ENCODE measurements at regions not wholly inside any gene's neighbourhood (a gene's known extent, or its start where the extent isn't known, plus 50 kb on each side); places are given as distances from the start of the nearest gene placed in this dataset.

GRCh38 chr22:48963405-48963804 is 864.3 kb downstream of the BRD1 start:
- no peak for DNase-seq (ENCODE audit: extremely low read depth, insufficient read length)
- Histone ChIP-seq H3K4me3 (replicated peaks; ENCODE audit: low read depth, low read length) (no peak overlapping the region), H3K27me3 (replicated peaks; ENCODE audit: control insufficient read depth, insufficient read depth, low read length) (no peaks in the 10 kb centered on the region), H3K36me3 (ENCODE audit: control insufficient read depth, insufficient read depth, low read length) (no peaks in the 10 kb centered on the region)
- no peak for TF ChIP-seq CTCF (IDR thresholded peaks at IDR 0.05; ENCODE audit: insufficient read depth, low read length, poor library complexity, severe bottlenecking)

DNA sequence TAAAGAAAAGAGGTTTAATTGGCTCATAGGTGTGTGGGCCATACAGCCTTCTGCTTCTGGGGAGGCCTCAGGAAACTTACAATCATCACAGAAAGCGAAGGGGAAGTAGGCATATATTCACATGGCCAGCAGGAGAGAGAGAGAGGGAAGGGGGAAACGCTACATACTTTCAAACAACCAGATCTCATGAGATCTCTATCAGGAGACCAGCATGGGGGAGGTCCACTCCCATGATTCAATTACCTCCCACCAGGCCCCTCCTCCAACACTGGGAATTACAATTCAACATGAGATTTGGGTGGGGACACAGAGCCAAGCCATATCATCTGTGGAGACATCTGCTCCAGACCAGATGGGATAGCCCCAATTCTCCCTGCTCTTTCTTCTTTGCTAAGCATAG is 866.0 kb downstream of the BRD1 start:
- DNase-seq (ENCODE audit: extremely low read depth, insufficient read length), result no peak
- Histone ChIP-seq H3K4me3 (replicated peaks; ENCODE audit: low read depth, low read length) (no peak overlapping the region), H3K27me3 (replicated peaks; ENCODE audit: control insufficient read depth, insufficient read depth, low read length) (no peaks in the 10 kb centered on the region)

GRCh38 chr22:48960980-48961660 is 866.6 kb downstream of the BRD1 start:
- Histone ChIP-seq H3K36me3 (ENCODE audit: control insufficient read depth, insufficient read depth, low read length) (no peaks in the 10 kb centered on the region), H3K4me3 (replicated peaks; ENCODE audit: low read depth, low read length) (no peak overlapping the region), H3K27me3 (replicated peaks; ENCODE audit: control insufficient read depth, insufficient read depth, low read length) (no peaks in the 10 kb centered on the region)
- TF ChIP-seq CTCF (IDR thresholded peaks at IDR 0.05; ENCODE audit: insufficient read depth, low read length, poor library complexity, severe bottlenecking), result no peak
- DNase-seq (ENCODE audit: extremely low read depth, insufficient read length), result no peak

More for the DNA sequence above, 866.0 kb downstream of the BRD1 start:
- no peaks in the 10 kb centered on the region for H3K36me3 ChIP-seq (ENCODE audit: control insufficient read depth, insufficient read depth, low read length)
- no peak for TF ChIP-seq CTCF (IDR thresholded peaks at IDR 0.05; ENCODE audit: insufficient read depth, low read length, poor library complexity, severe bottlenecking)

DNA sequence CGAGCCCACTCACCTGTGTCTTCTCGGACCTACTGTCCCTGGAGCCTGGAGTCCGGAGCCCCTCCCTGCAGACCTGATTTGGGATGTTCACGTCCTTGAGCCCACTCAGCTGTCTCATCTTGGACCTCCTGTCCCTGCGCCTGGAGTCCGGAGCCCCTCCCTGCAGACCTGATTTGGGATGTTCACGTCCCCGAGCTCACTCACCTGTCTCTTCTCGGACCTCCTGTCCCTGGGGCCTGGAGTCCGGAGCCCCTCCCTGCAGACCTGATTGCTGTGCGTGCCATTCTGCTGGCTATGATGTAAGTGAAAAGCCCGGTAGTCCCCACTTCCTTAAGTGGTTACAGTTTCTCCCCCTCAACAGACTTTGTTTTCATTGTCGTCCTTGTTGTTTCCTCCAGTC is 867.1 kb downstream of the BRD1 start:
- TF ChIP-seq CTCF (IDR thresholded peaks at IDR 0.05; ENCODE audit: insufficient read depth, low read length, poor library complexity, severe bottlenecking), result no peak
- Histone ChIP-seq H3K27me3 (replicated peaks; ENCODE audit: control insufficient read depth, insufficient read depth, low read length) (no peaks in the 10 kb centered on the region), H3K36me3 (ENCODE audit: control insufficient read depth, insufficient read depth, low read length) (no peaks in the 10 kb centered on the region), H3K4me3 (replicated peaks; ENCODE audit: low read depth, low read length) (no peak overlapping the region)
- DNase-seq (ENCODE audit: extremely low read depth, insufficient read length), result no peak

DNA sequence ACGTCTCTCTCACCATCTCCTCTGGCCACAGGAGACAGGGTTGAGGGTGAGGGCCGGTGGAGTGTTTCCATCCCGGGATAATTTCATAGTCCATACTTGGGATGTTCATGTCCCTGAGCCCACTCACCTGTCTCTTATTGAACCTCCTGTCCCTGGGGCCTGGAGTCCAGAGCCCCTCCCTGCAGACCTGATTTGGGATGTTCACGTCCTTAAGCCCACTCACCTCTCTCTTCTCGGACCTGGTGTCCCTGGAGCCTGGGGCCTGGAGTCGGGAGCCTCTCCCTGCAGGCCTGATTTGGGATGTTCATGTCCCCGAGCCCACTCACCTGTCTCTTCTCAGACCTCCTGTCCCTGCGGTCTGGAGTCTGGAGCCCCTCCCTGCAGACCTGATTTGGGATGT is 868.2 kb downstream of the BRD1 start:
- H3K4me3 ChIP-seq (replicated peaks; ENCODE audit: low read depth, low read length), result no peak overlapping the region
- TF ChIP-seq CTCF (IDR thresholded peaks at IDR 0.05; ENCODE audit: insufficient read depth, low read length, poor library complexity, severe bottlenecking), result no peak
- DNase-seq (ENCODE audit: extremely low read depth, insufficient read length), result no peak
- no peaks in the 10 kb centered on the region for H3K27me3 ChIP-seq (replicated peaks; ENCODE audit: control insufficient read depth, insufficient read depth, low read length)
- H3K36me3 ChIP-seq (ENCODE audit: control insufficient read depth, insufficient read depth, low read length), result no peaks in the 10 kb centered on the region

- no peak for DNase-seq (ENCODE audit: extremely low read depth, insufficient read length)
- TF ChIP-seq CTCF (IDR thresholded peaks at IDR 0.05; ENCODE audit: insufficient read depth, low read length, poor library complexity, severe bottlenecking), result no peak
- H3K36me3 ChIP-seq (ENCODE audit: control insufficient read depth, insufficient read depth, low read length), result no peaks in the 10 kb centered on the region
- no peaks in the 10 kb centered on the region for H3K27me3 ChIP-seq (replicated peaks; ENCODE audit: control insufficient read depth, insufficient read depth, low read length)
- no peak overlapping the region for H3K4me3 ChIP-seq (replicated peaks; ENCODE audit: low read depth, low read length)
These were observed 869.7 kb downstream of the BRD1 start for GRCh38 chr22:48957987-48958321.
